Thoracic aorta (tissue), 2 donors: ENCODE measurements at regions not wholly inside any gene's neighbourhood (a gene's known extent, or its start where the extent isn't known, plus 50 kb on each side); places are given as distances from the start of the nearest gene placed in this dataset.
"Not testable (repeated sequence)": the region's sequence is repeated elsewhere in the genome, so short reads cannot be mapped to it uniquely, and the experiment has no call there.

Experiments
- ATAC-seq: fragments of 150-250 bp; one replicate; pipeline ENCODE4 v1.8.0; 2017; ENCODE audit warnings: low read depth; ENCODE audit not compliant: insufficient number of reproducible peaks, low FRiP score
- DNase-seq: peaks from one replicate; pipeline ENCODE4 v3.0.0-alpha.2; 2020; ENCODE audit warnings: low spot score
- H3K27ac ChIP-seq, 2 donors: fragments of 200-600 bp; sonication (generic); 1 replicate in 1 of 2; 2 replicates in 1 of 2; pipeline ENCODE4 v1.5.1; 2016; ENCODE audit warnings: mild to moderate bottlenecking in 2 of 2, moderate library complexity in 2 of 2
- H3K27me3 ChIP-seq: fragments of 200-600 bp; sonication (generic); replicated peaks from 2 replicates; pipeline ENCODE4 v1.6.0; 2016; ENCODE audit warnings: mild to moderate bottlenecking; ENCODE audit not compliant: insufficient read depth
- H3K36me3 ChIP-seq: fragments of 200-600 bp; sonication (generic); one replicate; pipeline ENCODE4 v1.5.1; 2016
- H3K4me1 ChIP-seq, 2 donors: fragments of 200-600 bp; sonication (generic); 1 replicate in 1 of 2; 2 replicates in 1 of 2; pipeline versions ENCODE4 v1.5.1 to v1.6.0; 2016; ENCODE audit warnings: low read depth in 2 of 2, mild to moderate bottlenecking in 1 of 2; ENCODE audit not compliant: control insufficient read depth in 1 of 2
- H3K4me3 ChIP-seq: fragments of 200-600 bp; sonication (generic); 2 replicates; pipeline ENCODE4 v1.5.1; 2016; ENCODE audit warnings: mild to moderate bottlenecking
- H3K9me3 ChIP-seq: fragments of 200-600 bp; sonication (generic); 2 replicates; pipeline ENCODE4 v1.5.1; 2016
- CTCF ChIP-seq: fragments of 200-600 bp; sonication (generic); IDR thresholded peaks from one replicate; pipeline ENCODE4 v1.5.1; 2019; ENCODE audit warnings: antibody characterized with exemption

GRCh38 chrX:889966-890651, 259.5 kb downstream of the SHOX start:
- H3K27ac ChIP-seq, result no peak overlapping the region
- H3K9me3 ChIP-seq, result peaks cover 5% of the 10 kb centered on the region
- H3K4me1 ChIP-seq, result no peaks in the 10 kb centered on the region
- no peak for DNase-seq
- H3K4me3 ChIP-seq, result no peak overlapping the region
- no peak for ATAC-seq
- TF ChIP-seq CTCF, result no peak
- H3K36me3 ChIP-seq, result no peaks in the 10 kb centered on the region
- H3K27me3 ChIP-seq, result no peaks in the 10 kb centered on the region

- H3K27me3 ChIP-seq, ATAC-seq, H3K36me3 ChIP-seq, H3K4me1 ChIP-seq, H3K27ac ChIP-seq, H3K9me3 ChIP-seq, H3K4me3 ChIP-seq, DNase-seq: not testable (repeated sequence)
Observed at GRCh38 chrX:887724-888123, 257.1 kb downstream of the SHOX start.

- TF ChIP-seq CTCF, result no peak
- DNase-seq, result no peak
- Histone ChIP-seq H3K4me3 (no peak overlapping the region), H3K27ac (no peak overlapping the region), H3K27me3 (no peaks in the 10 kb centered on the region), H3K4me1 (no peaks in the 10 kb centered on the region), H3K36me3 (no peaks in the 10 kb centered on the region), H3K9me3 (no peaks in the 10 kb centered on the region)
- no peak for ATAC-seq
Observed at GRCh38 chrX:883588-883987, 253.0 kb downstream of the SHOX start.

- H3K27ac ChIP-seq, H3K27me3 ChIP-seq, H3K9me3 ChIP-seq, H3K4me1 ChIP-seq, H3K4me3 ChIP-seq, ATAC-seq, H3K36me3 ChIP-seq, DNase-seq: not testable (repeated sequence)
Observed at GRCh38 chrX:879756-880698, 249.4 kb downstream of the SHOX start.

GRCh38 chrX:874061-874460, 243.5 kb downstream of the SHOX start:
- H3K36me3 ChIP-seq, result no peaks in the 10 kb centered on the region
- ATAC-seq (no peak), DNase-seq (no peak)

More at GRCh38 chrX:874061-874460, 243.5 kb downstream of the SHOX start:
- H3K9me3 ChIP-seq, result no peaks in the 10 kb centered on the region
- H3K27me3 ChIP-seq, result no peaks in the 10 kb centered on the region
- H3K27ac ChIP-seq, result no peak overlapping the region
- TF ChIP-seq CTCF, result no peak
- no peak overlapping the region for H3K4me3 ChIP-seq
- H3K4me1 ChIP-seq, result no peaks in the 10 kb centered on the region
